ENCODE measurements at regions not wholly inside any gene's neighbourhood (a gene's known extent, or its start where the extent isn't known, plus 50 kb on each side); places are given as distances from the start of the nearest gene placed in this dataset.

- intact Hi-C loops (cut with DNase I), result no loop called here
- Histone ChIP-seq H3K9me3 (no peaks in the 10 kb centered on the region), H3K4me1 (replicated peaks) (no peaks in the 10 kb centered on the region), H3K27me3 (replicated peaks; ENCODE audit: insufficient read depth) (no peaks in the 10 kb centered on the region), H3K27ac (no peak overlapping the region), H3K36me3 (no peaks in the 10 kb centered on the region), H3K4me3 (no peak overlapping the region)
- DNase-seq (ENCODE audit: low spot score), result no peak
- WGBS, result 95% methylated on average over 1 of the region's 1 CpG
- TF ChIP-seq, protein P1, sequence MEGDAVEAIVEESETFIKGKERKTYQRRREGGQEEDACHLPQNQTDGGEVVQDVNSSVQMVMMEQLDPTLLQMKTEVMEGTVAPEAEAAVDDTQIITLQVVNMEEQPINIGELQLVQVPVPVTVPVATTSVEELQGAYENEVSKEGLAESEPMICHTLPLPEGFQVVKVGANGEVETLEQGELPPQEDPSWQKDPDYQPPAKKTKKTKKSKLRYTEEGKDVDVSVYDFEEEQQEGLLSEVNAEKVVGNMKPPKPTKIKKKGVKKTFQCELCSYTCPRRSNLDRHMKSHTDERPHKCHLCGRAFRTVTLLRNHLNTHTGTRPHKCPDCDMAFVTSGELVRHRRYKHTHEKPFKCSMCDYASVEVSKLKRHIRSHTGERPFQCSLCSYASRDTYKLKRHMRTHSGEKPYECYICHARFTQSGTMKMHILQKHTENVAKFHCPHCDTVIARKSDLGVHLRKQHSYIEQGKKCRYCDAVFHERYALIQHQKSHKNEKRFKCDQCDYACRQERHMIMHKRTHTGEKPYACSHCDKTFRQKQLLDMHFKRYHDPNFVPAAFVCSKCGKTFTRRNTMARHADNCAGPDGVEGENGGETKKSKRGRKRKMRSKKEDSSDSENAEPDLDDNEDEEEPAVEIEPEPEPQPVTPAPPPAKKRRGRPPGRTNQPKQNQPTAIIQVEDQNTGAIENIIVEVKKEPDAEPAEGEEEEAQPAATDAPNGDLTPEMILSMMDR (IDR thresholded peaks at IDR 0.05), result no peak
- TF ChIP-seq POLR2A (IDR thresholded peaks at IDR 0.05) (no peak), POLR2AphosphoS5 (IDR thresholded peaks at IDR 0.05) (no peak)
These were observed 969.1 kb downstream of the AMY1C start for GRCh38 chr1:104718752-104719151.

GRCh38 chr1:104720741-104721140 is 971.0 kb downstream of the AMY1C start:
- H3K9me3 ChIP-seq, result no peaks in the 10 kb centered on the region
- H3K4me1 ChIP-seq (replicated peaks), result no peaks in the 10 kb centered on the region
- no peaks in the 10 kb centered on the region for H3K36me3 ChIP-seq
- WGBS, result 93% methylated on average over 5 of the region's 5 CpGs
- no peak overlapping the region for H3K27ac ChIP-seq
- DNase-seq (ENCODE audit: low spot score), result no peak
- intact Hi-C loops (cut with DNase I), result no loop called here
- TF ChIP-seq, protein P1 (IDR thresholded peaks at IDR 0.05), result no peak
- TF ChIP-seq POLR2AphosphoS5 (IDR thresholded peaks at IDR 0.05) (no peak), POLR2A (IDR thresholded peaks at IDR 0.05) (no peak)
- H3K4me3 ChIP-seq, result no peak overlapping the region
- no peaks in the 10 kb centered on the region for H3K27me3 ChIP-seq (replicated peaks; ENCODE audit: insufficient read depth)

DNA sequence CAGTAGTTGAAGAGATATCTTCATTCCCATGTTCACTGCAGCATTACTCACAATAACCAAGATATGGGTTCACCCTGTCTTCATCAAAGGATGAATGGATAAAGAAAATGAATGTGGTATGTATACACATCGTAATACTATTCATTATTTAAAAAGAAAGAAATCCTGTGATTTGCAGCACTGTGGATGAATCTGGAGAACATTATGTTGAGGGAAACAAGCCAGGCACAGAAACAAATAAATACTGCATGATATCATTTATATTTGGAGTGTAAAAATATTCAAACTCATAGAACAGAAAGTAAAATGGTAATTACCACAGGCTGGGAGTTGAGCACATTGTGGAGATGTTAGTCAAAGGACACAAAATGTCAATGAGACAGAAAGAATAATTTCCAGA is 977.2 kb downstream of the AMY1C start:
- H3K9me3 ChIP-seq, result no peaks in the 10 kb centered on the region
- 79% methylated on average over 1 of the region's 1 CpG for WGBS
- H3K36me3 ChIP-seq, result no peaks in the 10 kb centered on the region

DNA sequence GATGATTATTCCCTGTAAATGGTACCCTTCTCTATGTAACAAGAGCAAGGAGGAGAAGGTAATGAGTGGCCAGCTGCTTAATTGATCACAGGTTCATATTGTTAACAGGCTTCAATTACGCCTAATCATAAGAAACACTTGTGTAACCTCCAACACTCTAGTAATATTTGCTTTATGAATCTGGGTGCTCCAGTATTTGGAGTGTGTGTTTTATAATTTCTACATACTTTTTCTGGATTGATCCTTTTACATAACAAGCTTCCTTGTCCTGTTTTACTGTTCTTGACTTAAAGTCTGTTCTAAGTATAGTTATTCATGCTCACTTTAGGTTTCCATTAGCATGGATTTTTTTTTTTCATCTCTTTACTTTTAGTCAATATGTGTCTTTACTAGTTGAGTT is 984.2 kb downstream of the AMY1C start:
- 97% methylated on average over 1 of the region's 1 CpG for WGBS
- intact Hi-C loops (cut with DNase I), result no loop called here
- Histone ChIP-seq H3K9me3 (no peaks in the 10 kb centered on the region), H3K27ac (no peak overlapping the region), H3K4me1 (replicated peaks) (no peaks in the 10 kb centered on the region), H3K27me3 (replicated peaks; ENCODE audit: insufficient read depth) (no peaks in the 10 kb centered on the region), H3K4me3 (no peak overlapping the region), H3K36me3 (no peaks in the 10 kb centered on the region)
- TF ChIP-seq, protein P1 (IDR thresholded peaks at IDR 0.05), result no peak
- TF ChIP-seq POLR2A (IDR thresholded peaks at IDR 0.05), result no peak
- TF ChIP-seq POLR2AphosphoS5 (IDR thresholded peaks at IDR 0.05), result no peak
- DNase-seq (ENCODE audit: low spot score), result no peak

More for the DNA sequence above, 977.2 kb downstream of the AMY1C start:
- Histone ChIP-seq H3K27me3 (replicated peaks; ENCODE audit: insufficient read depth) (no peaks in the 10 kb centered on the region), H3K4me3 (no peak overlapping the region), H3K4me1 (replicated peaks) (no peaks in the 10 kb centered on the region), H3K27ac (no peak overlapping the region)
- no peak for DNase-seq (ENCODE audit: low spot score)
- TF ChIP-seq, protein P1 (IDR thresholded peaks at IDR 0.05), result no peak
- TF ChIP-seq POLR2A (IDR thresholded peaks at IDR 0.05) (no peak), POLR2AphosphoS5 (IDR thresholded peaks at IDR 0.05) (no peak)
- intact Hi-C loops (cut with DNase I), result no loop called here

DNA sequence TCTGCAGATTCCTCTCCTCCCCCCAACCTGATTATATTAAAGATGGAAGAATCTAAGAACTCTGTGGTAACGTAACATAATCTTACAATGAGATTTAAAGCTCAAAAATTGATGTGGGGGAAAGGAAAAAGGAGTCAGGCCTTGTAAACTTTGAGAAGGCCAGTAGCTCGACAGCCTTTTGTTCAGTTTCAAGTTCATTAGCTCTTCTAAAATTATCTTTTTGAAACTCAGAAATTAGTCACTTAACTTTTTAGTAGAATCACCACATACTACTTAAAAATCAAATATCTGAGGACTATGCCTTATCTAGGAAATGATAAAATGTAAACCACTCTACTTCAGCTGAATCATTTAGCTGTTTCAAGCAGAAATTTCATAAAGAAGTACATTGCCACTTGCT is 996.2 kb downstream of the AMY1C start:
- TF ChIP-seq POLR2AphosphoS5 (IDR thresholded peaks at IDR 0.05), result no peak
- no peak for TF ChIP-seq POLR2A (IDR thresholded peaks at IDR 0.05)
- TF ChIP-seq, protein P1 (IDR thresholded peaks at IDR 0.05), result no peak
- Histone ChIP-seq H3K27ac (no peak overlapping the region), H3K36me3 (no peaks in the 10 kb centered on the region), H3K4me3 (no peak overlapping the region), H3K4me1 (replicated peaks) (no peaks in the 10 kb centered on the region), H3K9me3 (no peaks in the 10 kb centered on the region), H3K27me3 (replicated peaks; ENCODE audit: insufficient read depth) (no peaks in the 10 kb centered on the region)
- intact Hi-C loops (cut with DNase I), result no loop called here
- 42% methylated on average over 2 of the region's 2 CpGs for WGBS
- no peak for DNase-seq (ENCODE audit: low spot score)
